HG03565 (cell line): ENCODE measurements at regions not wholly inside any gene's neighbourhood (a gene's known extent, or its start where the extent isn't known, plus 50 kb on each side); places are given as distances from the start of the nearest gene placed in this dataset.
"Not testable (repeated sequence)": the region's sequence is repeated elsewhere in the genome, so short reads cannot be mapped to it uniquely, and the experiment has no call there.

ENCODE experiments used
- ATAC-seq: cut with Tn5 transposase; IDR thresholded peaks from one replicate; pipeline ENCODE4 v1.9.1; 2021; ENCODE audit warnings: mild to moderate bottlenecking, moderate library complexity; ENCODE audit not compliant: unreplicated experiment

GRCh38 chr15:59791755-59792154 is 102.6 kb upstream of the BNIP2 start:
- ATAC-seq, result no peak

- ATAC-seq, result no peak
Observed at GRCh38 chr15:59791079-59791478, 102.0 kb upstream of the BNIP2 start.

- not testable (repeated sequence) for ATAC-seq
Observed at GRCh38 chr15:59786466-59786865, 97.3 kb upstream of the BNIP2 start.

- ATAC-seq, result not testable (repeated sequence)
Observed at GRCh38 chr15:59785981-59786380, 96.9 kb upstream of the BNIP2 start.

GRCh38 chr15:59783774-59784520 is 94.8 kb upstream of the BNIP2 start:
- ATAC-seq, result not testable (repeated sequence)

- no peak for ATAC-seq
Observed at GRCh38 chr15:59779110-59779509, 90.0 kb upstream of the BNIP2 start.

- no peak for ATAC-seq
Observed at GRCh38 chr15:59764775-59765174, 75.7 kb upstream of the BNIP2 start.

GRCh38 chr15:59762558-59762957 is 73.4 kb upstream of the BNIP2 start:
- ATAC-seq, result no peak

GRCh38 chr15:59760256-59760655 is 71.1 kb upstream of the BNIP2 start:
- ATAC-seq, result not testable (repeated sequence)

DNA sequence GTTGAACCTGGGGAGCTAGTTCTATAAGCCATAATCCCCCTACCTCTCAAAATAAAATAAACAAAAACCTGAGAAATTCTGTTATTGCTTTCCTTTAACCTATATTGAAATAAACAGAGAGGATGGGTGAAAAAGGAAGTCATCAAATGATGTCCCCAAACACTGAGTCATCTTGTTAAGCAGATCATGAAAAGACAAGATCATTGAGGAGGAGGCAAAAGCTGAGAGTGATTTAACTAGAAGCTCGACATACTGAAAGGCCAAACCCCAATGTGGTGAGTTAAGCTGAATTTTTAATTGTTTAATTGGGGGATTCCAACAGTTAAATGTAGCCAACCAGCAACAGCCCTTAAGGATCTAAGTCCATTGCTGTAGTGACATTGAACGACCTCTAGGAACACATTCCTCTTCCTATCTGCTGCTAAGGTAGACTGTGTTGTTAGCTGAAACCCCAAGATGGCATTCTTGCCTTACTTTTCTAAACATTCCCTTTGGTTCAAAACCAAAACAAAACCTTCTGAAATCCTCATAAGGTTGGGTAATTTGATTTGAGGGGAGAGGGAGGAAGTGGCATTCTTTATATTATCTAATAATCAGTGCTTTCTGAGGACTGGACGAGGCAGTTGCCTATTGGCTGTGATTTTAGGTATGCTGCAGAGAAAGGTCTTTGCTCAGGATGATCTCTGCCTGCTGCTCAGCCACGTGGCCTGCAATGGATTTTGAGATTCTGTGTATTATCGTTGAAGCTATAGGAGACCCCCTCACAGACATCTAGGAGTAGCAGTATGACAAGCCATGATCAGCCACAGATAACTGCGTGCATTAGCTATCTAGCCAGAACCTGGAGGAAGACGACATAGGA is 62.7 kb upstream of the BNIP2 start:
- ATAC-seq, result no peak

- ATAC-seq, result no peak
Observed at GRCh38 chr15:59746777-59747176, 57.7 kb upstream of the BNIP2 start.

- ATAC-seq, result no peak
Observed at GRCh38 chr15:59741274-59741906, 52.3 kb upstream of the BNIP2 start.

DNA sequence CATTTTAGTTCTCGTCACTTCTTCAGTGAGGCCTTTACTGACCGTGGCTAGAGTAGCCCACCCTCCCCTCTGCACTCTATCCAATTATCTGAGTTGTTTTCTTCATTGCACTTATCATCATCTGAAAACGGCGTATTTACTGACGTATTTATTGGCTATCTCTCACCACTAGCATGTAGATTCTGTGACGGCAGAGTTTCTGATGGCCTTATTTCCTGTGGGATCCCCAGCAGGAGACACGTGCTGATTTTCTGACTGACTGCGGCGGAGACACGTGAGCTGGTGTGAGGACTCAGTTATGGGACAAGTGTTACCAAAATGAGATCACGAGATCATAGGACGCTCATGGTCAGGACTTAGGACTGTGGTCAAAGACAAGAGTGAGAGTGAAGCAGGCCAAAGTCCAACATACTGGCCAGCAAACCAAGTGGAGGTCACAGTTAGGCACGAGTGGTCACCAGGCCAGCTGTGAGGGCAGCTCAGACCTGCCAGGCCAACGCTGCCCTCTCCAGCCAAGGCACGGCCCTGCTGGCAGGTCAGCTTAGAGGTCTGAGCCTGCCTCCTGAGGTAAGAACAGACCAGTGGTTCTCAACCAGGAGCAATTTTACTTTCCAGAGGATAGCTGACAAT is 50.6 kb upstream of the BNIP2 start:
- ATAC-seq, result no peak
